BLaER1 (cell line): ENCODE measurements at regions not wholly inside any gene's neighbourhood (a gene's known extent, or its start where the extent isn't known, plus 50 kb on each side); places are given as distances from the start of the nearest gene placed in this dataset.
"Not testable (repeated sequence)": the region's sequence is repeated elsewhere in the genome, so short reads cannot be mapped to it uniquely, and the experiment has no call there.

ENCODE experiments used
- H3K27ac ChIP-seq: shearing (Covaris generic); formaldehyde crosslinking; 2 replicates; pipeline ENCODE4 v1.8.1; 2022
- H3K27me3 ChIP-seq: shearing (Covaris generic); formaldehyde crosslinking; 2 replicates; pipeline ENCODE4 v1.8.1; 2022
- H3K36me3 ChIP-seq: shearing (Covaris generic); formaldehyde crosslinking; 2 replicates; pipeline ENCODE4 v1.8.1; 2022
- H3K4me1 ChIP-seq: shearing (Covaris generic); formaldehyde crosslinking; 2 replicates; pipeline ENCODE4 v1.8.1; 2022
- H3K4me2 ChIP-seq: shearing (Covaris generic); formaldehyde crosslinking; 2 replicates; pipeline ENCODE4 v1.8.1; 2022
- H3K4me3 ChIP-seq: shearing (Covaris generic); formaldehyde crosslinking; 2 replicates; pipeline ENCODE4 v1.8.1; 2022
- H3K9ac ChIP-seq: shearing (Covaris generic); formaldehyde crosslinking; 2 replicates; pipeline ENCODE4 v1.8.1; 2022
- H3K9me3 ChIP-seq: shearing (Covaris generic); formaldehyde crosslinking; 2 replicates; pipeline ENCODE4 v1.8.1; 2022
- H4K20me1 ChIP-seq: shearing (Covaris generic); formaldehyde crosslinking; 2 replicates; pipeline ENCODE4 v1.8.1; 2022
- Cebpa-rat ChIP-seq: shearing (Covaris generic); IDR thresholded peaks from 2 replicates; pipeline ENCODE4 v1.8.1; 2022

DNA sequence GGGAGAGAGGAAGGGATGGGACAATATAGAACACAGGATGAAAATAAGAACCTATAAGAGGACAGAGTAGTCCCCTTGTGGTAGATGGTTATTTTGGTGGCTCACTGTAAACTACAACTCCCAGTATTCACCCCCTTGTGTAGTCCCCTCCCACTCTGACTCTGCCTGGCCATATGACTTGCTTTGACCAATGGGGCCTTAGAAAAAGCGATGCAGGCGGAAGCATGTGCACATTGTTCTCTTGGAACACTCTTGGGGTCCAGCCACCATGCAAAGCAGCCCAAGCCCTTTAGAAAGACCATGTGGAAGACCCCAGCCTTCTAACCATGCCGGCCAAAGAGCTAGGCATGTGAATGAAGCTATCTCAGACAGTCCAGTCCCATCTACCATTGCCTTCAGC lies 415.0 kb downstream of the BCOR start:
- Histone ChIP-seq H4K20me1 (no peaks in the 10 kb centered on the region), H3K27ac (no peak overlapping the region), H3K27me3 (no peaks in the 10 kb centered on the region), H3K4me3 (no peak overlapping the region), H3K9ac (no peak overlapping the region), H3K36me3 (no peaks in the 10 kb centered on the region), H3K4me1 (peaks cover 33% of the 10 kb centered on the region), H3K4me2 (peak overlapping the region; percentile 35), H3K9me3 (no peaks in the 10 kb centered on the region)
- no peak for TF ChIP-seq Cebpa-rat

- Histone ChIP-seq H3K27ac (no peak overlapping the region), H3K9me3 (peaks cover 6% of the 10 kb centered on the region; the same call in 1 of the 2 replicates), H3K36me3 (no peaks in the 10 kb centered on the region), H3K4me3 (peak overlapping the region; percentile 66), H3K9ac (peak overlapping the region; percentile 70; the same call in 1 of the 2 replicates), H3K4me2 (peak overlapping the region; percentile 85), H3K4me1 (peaks cover 25% of the 10 kb centered on the region), H4K20me1 (no peaks in the 10 kb centered on the region), H3K27me3 (0 out of 2 replicates have a peak, but pooled peaks cover 7% of the 10 kb centered on the region)
- no peak for TF ChIP-seq Cebpa-rat
These were observed 409.6 kb downstream of the BCOR start for GRCh38 chrX:39688219-39688575.

- Histone ChIP-seq H3K36me3 (no peaks in the 10 kb centered on the region), H3K4me3 (peak overlapping the region; percentile 66), H3K27me3 (0 out of 2 replicates have a peak, but pooled peaks cover 7% of the 10 kb centered on the region), H3K4me1 (peaks cover 24% of the 10 kb centered on the region), H3K9me3 (peaks cover 6% of the 10 kb centered on the region; the same call in 1 of the 2 replicates), H3K4me2 (peak overlapping the region; percentile 85), H4K20me1 (no peaks in the 10 kb centered on the region), H3K9ac (peak overlapping the region; percentile 70), H3K27ac (peak overlapping the region; percentile 63)
- no peak for TF ChIP-seq Cebpa-rat
These were observed 409.0 kb downstream of the BCOR start for GRCh38 chrX:39688576-39689375.

- Histone ChIP-seq H3K4me1 (peaks cover 24% of the 10 kb centered on the region), H3K36me3 (no peaks in the 10 kb centered on the region), H3K4me2 (peak overlapping the region; percentile 85), H3K9me3 (peaks cover 6% of the 10 kb centered on the region; the same call in 1 of the 2 replicates), H3K27me3 (0 out of 2 replicates have a peak, but pooled peaks cover 7% of the 10 kb centered on the region), H3K9ac (peak overlapping the region; percentile 70), H3K4me3 (peak overlapping the region; percentile 66), H3K27ac (peak overlapping the region; percentile 63), H4K20me1 (no peaks in the 10 kb centered on the region)
- no peak for TF ChIP-seq Cebpa-rat
These were observed 408.2 kb downstream of the BCOR start for GRCh38 chrX:39689376-39690104.

DNA sequence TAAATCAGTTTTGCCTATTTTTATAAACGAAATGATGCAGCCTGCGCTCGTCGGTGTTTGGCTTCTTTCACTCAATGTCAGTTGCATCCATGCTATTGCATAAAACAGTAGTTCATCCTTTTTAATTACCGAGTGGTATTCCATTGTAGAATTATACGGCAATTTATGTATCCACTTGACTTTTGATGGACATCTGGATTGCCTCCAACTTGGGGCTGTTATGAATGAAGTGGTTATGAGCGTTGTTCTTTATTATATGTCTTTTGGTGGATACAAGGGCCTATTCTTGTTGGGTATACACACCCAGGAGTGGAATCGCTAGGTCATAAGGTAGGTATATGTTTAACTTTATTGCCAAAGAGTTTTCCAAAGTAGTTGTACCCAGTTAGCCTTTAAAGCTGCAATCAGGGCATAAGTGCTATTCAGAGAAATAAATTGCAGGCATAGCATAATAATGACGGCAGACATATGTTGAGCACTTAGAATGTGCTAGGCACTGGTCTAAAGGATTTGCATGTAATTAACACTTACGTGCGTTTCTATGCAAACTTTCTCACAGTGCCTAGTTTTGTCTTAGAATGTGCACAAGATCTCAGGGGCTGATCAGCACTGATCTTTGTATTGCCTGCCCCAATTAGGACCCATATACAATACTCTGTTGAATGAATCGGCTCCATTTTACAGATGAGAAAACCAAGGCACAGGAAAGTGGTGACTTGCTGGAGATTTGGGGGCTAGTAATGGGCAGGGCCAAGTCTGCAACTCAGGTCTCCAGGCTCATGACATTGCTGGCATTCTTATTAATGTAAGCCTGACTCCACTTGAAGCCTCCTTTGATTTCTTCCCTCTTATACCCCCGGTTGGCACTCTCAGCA lies 407.0 kb downstream of the BCOR start:
- Histone ChIP-seq H3K27ac (no peak overlapping the region), H3K4me3 (no peak overlapping the region), H3K36me3 (no peaks in the 10 kb centered on the region), H3K4me1 (peaks cover 24% of the 10 kb centered on the region), H3K9ac (no peak overlapping the region), H3K4me2 (no peak overlapping the region), H4K20me1 (no peaks in the 10 kb centered on the region), H3K9me3 (peaks cover 11% of the 10 kb centered on the region), H3K27me3 (0 out of 2 replicates have a peak, but pooled peaks cover 7% of the 10 kb centered on the region)
- no peak for TF ChIP-seq Cebpa-rat

- TF ChIP-seq Cebpa-rat: no peak
- Histone ChIP-seq H4K20me1 (no peaks in the 10 kb centered on the region), H3K9ac (no peak overlapping the region), H3K27ac (no peak overlapping the region), H3K4me1 (peaks cover 24% of the 10 kb centered on the region), H3K4me3 (no peak overlapping the region), H3K9me3 (peaks cover 20% of the 10 kb centered on the region), H3K4me2 (no peak overlapping the region), H3K27me3 (0 out of 2 replicates have a peak, but pooled peaks cover 7% of the 10 kb centered on the region), H3K36me3 (no peaks in the 10 kb centered on the region)
These were observed 406.0 kb downstream of the BCOR start for GRCh38 chrX:39691724-39692123.

- Histone ChIP-seq H3K4me3 (no peak overlapping the region), H3K27me3 (0 out of 2 replicates have a peak, but pooled peaks cover 7% of the 10 kb centered on the region), H3K4me2 (no peak overlapping the region), H4K20me1 (no peaks in the 10 kb centered on the region), H3K36me3 (no peaks in the 10 kb centered on the region), H3K9ac (no peak overlapping the region), H3K9me3 (peaks cover 24% of the 10 kb centered on the region), H3K4me1 (peaks cover 17% of the 10 kb centered on the region), H3K27ac (no peak overlapping the region)
- no peak for TF ChIP-seq Cebpa-rat
These were observed 405.0 kb downstream of the BCOR start for GRCh38 chrX:39692796-39693195.

DNA sequence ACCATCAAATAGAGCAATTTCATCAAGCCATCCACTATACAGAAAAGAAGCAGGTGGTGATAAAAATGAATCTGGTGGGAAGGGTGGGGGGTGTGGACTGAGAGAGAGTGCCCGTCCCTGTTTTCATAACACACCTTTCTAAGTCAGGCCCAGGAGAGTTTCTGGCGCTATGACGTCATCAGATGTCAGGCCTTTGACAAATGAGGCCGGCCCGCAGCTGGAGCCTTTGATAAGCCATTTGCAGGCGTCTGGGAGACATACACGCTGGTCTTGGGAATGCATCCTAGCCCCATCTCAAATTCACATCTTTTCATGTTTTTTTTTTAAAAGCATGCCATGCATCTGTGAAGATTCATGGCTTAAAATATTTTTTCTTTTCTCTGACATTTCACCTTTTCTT lies 404.5 kb downstream of the BCOR start:
- peaks cover 24% of the 10 kb centered on the region for H3K9me3 ChIP-seq
- no peaks in the 10 kb centered on the region for H3K36me3 ChIP-seq
- H3K4me3 ChIP-seq: no peak overlapping the region
- 0 out of 2 replicates have a peak, but pooled peaks cover 7% of the 10 kb centered on the region for H3K27me3 ChIP-seq
- no peak overlapping the region for H3K4me2 ChIP-seq
- no peak overlapping the region for H3K9ac ChIP-seq
- no peaks in the 10 kb centered on the region for H4K20me1 ChIP-seq
- no peak for TF ChIP-seq Cebpa-rat
- H3K27ac ChIP-seq: no peak overlapping the region
- peaks cover 12% of the 10 kb centered on the region for H3K4me1 ChIP-seq

DNA sequence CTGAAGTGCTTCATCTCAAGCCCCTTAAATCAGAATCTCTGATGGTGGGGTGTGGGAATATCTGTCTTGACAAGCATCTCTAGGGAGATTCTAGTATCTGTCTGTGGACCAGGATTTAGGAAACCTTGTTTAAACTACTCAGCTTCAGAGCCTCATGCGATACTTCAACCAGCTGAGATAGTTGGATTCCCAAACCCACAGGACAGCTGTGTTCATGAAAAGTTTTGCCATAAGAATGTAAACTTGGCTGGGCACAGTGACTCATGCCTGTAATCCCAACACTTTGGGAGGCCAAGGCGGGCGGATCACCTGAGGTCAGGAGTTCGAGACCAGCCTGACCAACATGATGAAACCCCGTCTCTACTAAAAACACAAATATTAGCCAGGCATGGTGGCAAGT lies 395.1 kb downstream of the BCOR start:
- not testable (repeated sequence) for H3K27me3 ChIP-seq, H3K27ac ChIP-seq, H3K4me1 ChIP-seq, H3K4me3 ChIP-seq, H3K36me3 ChIP-seq, H3K4me2 ChIP-seq, H3K9me3 ChIP-seq, H4K20me1 ChIP-seq, H3K9ac ChIP-seq
